Left lung (tissue), 4 donors: ENCODE measurements at regions not wholly inside any gene's neighbourhood (a gene's known extent, or its start where the extent isn't known, plus 50 kb on each side); places are given as distances from the start of the nearest gene placed in this dataset.

Experiments used
- ATAC-seq: fragments of 200-7000 bp; cut with Tn5 transposase; one replicate; pipeline ENCODE4 v1.9.1; 2020; ENCODE audit warnings: moderate library complexity
- DNase-seq, 4 donors: peaks; one replicate each; pipeline ENCODE4 v3.0.0-alpha.2; 2013 to 2020
- H3K27ac ChIP-seq, 2 donors: fragments of 200-600 bp; sonication (generic) in 1 of 2; one replicate each; pipeline versions ENCODE4 v1.5.0 to v1.8.0; 2020 to 2021
- H3K27me3 ChIP-seq, 2 donors: fragments of 200-600 bp; sonication (generic) in 1 of 2; one replicate each; pipeline versions ENCODE4 v1.5.0 to v1.8.0; 2020 to 2021
- H3K36me3 ChIP-seq, 2 donors: fragments of 200-600 bp; sonication (generic) in 1 of 2; one replicate each; pipeline versions ENCODE4 v1.5.0 to v1.8.0; 2020 to 2021
- H3K4me1 ChIP-seq, 2 donors: fragments of 200-600 bp; one replicate each; pipeline ENCODE4 v1.8.0; 2021
- H3K4me3 ChIP-seq, 2 donors: fragments of 200-600 bp; sonication (generic) in 1 of 2; one replicate each; pipeline versions ENCODE4 v1.5.0 to v1.8.0; 2020 to 2021; ENCODE audit warnings: mild to moderate bottlenecking in 1 of 2
- H3K9me3 ChIP-seq, 2 donors: fragments of 200-600 bp; sonication (generic) in 1 of 2; one replicate each; pipeline versions ENCODE4 v1.5.0 to v1.8.0; 2020 to 2021
- CTCF ChIP-seq, 2 donors: fragments of 200-600 bp; sonication (generic) in 1 of 2; IDR thresholded peaks; one replicate each; pipeline versions ENCODE4 v1.5.0 to v1.8.0; 2021; ENCODE audit warnings: antibody characterized with exemption in 2 of 2
- intact Hi-C, 2 donors: fragments of 100-400 bp; cut with DNase I; formaldehyde crosslinking; loops; one replicate each; pipeline versions ENCODE4 v1.11.2 to v1.14.2; 2022
- donor health status: DM: no; HTN: yes; CAD: no.
- donor health status: DM: no; HTN: no; CAD: no.

GRCh38 chr11:30089921-30090320 lies 73.1 kb upstream of the KCNA4 start:
- intact Hi-C loops, result no loop called here

GRCh38 chr11:30091246-30091645 lies 74.4 kb upstream of the KCNA4 start:
- no peak for ATAC-seq
- no peaks in the 10 kb centered on the region for H3K27me3 ChIP-seq
- intact Hi-C loops, result no loop called here

More at GRCh38 chr11:30089921-30090320, 73.1 kb upstream of the KCNA4 start:
- Histone ChIP-seq H3K4me3 (no peak overlapping the region), H3K27ac (no peak overlapping the region), H3K9me3 (no peaks in the 10 kb centered on the region), H3K27me3 (no peaks in the 10 kb centered on the region), H3K36me3 (no peaks in the 10 kb centered on the region), H3K4me1 (no peaks in the 10 kb centered on the region)
- DNase-seq (no peak), ATAC-seq (no peak)
- TF ChIP-seq CTCF (IDR thresholded peaks at IDR 0.05), result no peak

GRCh38 chr11:30091737-30092136 lies 74.9 kb upstream of the KCNA4 start:
- Histone ChIP-seq H3K9me3 (no peaks in the 10 kb centered on the region), H3K36me3 (no peaks in the 10 kb centered on the region), H3K4me3 (no peak overlapping the region), H3K27ac (no peak overlapping the region), H3K4me1 (no peaks in the 10 kb centered on the region), H3K27me3 (no peaks in the 10 kb centered on the region)
- no peak for ATAC-seq
- TF ChIP-seq CTCF (IDR thresholded peaks at IDR 0.05), result no peak
- intact Hi-C loops, result no loop called here
- DNase-seq, result no peak

More at GRCh38 chr11:30091246-30091645, 74.4 kb upstream of the KCNA4 start:
- no peaks in the 10 kb centered on the region for H3K36me3 ChIP-seq
- no peak overlapping the region for H3K27ac ChIP-seq
- no peak for TF ChIP-seq CTCF (IDR thresholded peaks at IDR 0.05)
- H3K4me1 ChIP-seq, result no peaks in the 10 kb centered on the region
- DNase-seq, result no peak
- H3K9me3 ChIP-seq, result no peaks in the 10 kb centered on the region
- H3K4me3 ChIP-seq, result no peak overlapping the region

DNA sequence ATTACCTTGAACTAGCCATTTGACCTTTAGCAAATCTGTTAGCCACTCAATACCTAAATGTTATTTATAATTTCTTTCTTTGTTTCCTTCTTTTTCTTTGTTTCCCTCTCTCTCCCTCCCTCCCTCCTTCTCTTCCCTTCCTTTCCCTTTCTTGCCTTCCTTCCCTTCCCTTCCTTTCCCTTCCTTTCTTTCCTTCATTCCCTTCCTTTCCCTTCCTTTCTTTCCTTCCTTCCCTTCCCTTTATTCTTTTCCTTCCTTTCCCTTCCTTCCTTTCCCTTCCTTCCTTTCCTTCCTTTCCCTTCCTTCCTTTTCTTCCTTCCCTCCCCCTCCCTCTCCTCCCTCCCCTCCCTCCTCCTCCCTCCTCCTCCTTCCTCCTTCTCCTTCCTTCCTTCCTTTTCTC lies 75.7 kb upstream of the KCNA4 start:
- TF ChIP-seq CTCF (IDR thresholded peaks at IDR 0.05), result no peak
- no peaks in the 10 kb centered on the region for H3K9me3 ChIP-seq
- no peak overlapping the region for H3K27ac ChIP-seq

GRCh38 chr11:30100495-30100894 lies 83.7 kb upstream of the KCNA4 start:
- peaks cover 0 to 5% of the 10 kb centered on the region in 2 donors for H3K9me3 ChIP-seq
- DNase-seq (no peak), ATAC-seq (no peak)
- H3K27ac ChIP-seq, result no peak overlapping the region
- H3K27me3 ChIP-seq, result no peaks in the 10 kb centered on the region
- H3K36me3 ChIP-seq, result no peaks in the 10 kb centered on the region
- no peak overlapping the region for H3K4me3 ChIP-seq
- TF ChIP-seq CTCF (IDR thresholded peaks at IDR 0.05), result no peak
- H3K4me1 ChIP-seq, result no peaks in the 10 kb centered on the region
- intact Hi-C loops, result no loop called here

More for the DNA sequence above, 75.7 kb upstream of the KCNA4 start:
- DNase-seq (no peak), ATAC-seq (no peak)
- Histone ChIP-seq H3K4me3 (no peak overlapping the region), H3K36me3 (no peaks in the 10 kb centered on the region), H3K27me3 (no peaks in the 10 kb centered on the region), H3K4me1 (no peaks in the 10 kb centered on the region)
- intact Hi-C loops, result no loop called here
